Liver (tissue), 8 donors: ENCODE measurements at regions not wholly inside any gene's neighbourhood (a gene's known extent, or its start where the extent isn't known, plus 50 kb on each side); places are given as distances from the start of the nearest gene placed in this dataset.

Experiments used
- DNase-seq: peaks from one replicate; pipeline ENCODE4 v3.0.0-alpha.2; 2017; ENCODE audit warnings: low spot score
- H3K27ac ChIP-seq, 2 donors: one replicate each; pipeline ENCODE4 v1.7.0; 2013; ENCODE audit warnings: inconsistent platforms in 2 of 2, low read length in 2 of 2, control low read depth in 1 of 2, low read depth in 1 of 2, mild to moderate bottlenecking in 1 of 2
- H3K27me3 ChIP-seq, 4 donors: one replicate each; pipeline versions ENCODE4 v1.6.1 to v1.7.0; 2013; ENCODE audit warnings: low read length in 3 of 4, inconsistent platforms in 1 of 4, mild to moderate bottlenecking in 1 of 4, moderate library complexity in 1 of 4; ENCODE audit not compliant: control insufficient read depth in 4 of 4, insufficient read depth in 4 of 4
- H3K36me3 ChIP-seq, 4 donors: one replicate each; pipeline versions ENCODE4 v1.6.1 to v1.7.0; 2013; ENCODE audit warnings: low read length in 3 of 4, mild to moderate bottlenecking in 3 of 4, low read depth in 1 of 4, moderate library complexity in 1 of 4; ENCODE audit not compliant: control insufficient read depth in 4 of 4, insufficient read depth in 3 of 4
- H3K4me1 ChIP-seq, 4 donors: one replicate each; pipeline versions ENCODE4 v1.6.1 to v1.7.0; 2013; ENCODE audit warnings: low read length in 3 of 4, mild to moderate bottlenecking in 3 of 4, moderate library complexity in 1 of 4; ENCODE audit not compliant: control insufficient read depth in 4 of 4, insufficient read depth in 4 of 4
- H3K4me3 ChIP-seq, 3 donors: one replicate each; pipeline versions ENCODE4 v1.6.1 to v1.7.0; 2013; ENCODE audit warnings: low read length in 3 of 3, control low read depth in 1 of 3, low read depth in 1 of 3, mild to moderate bottlenecking in 1 of 3
- H3K9ac ChIP-seq, 2 donors: one replicate each; pipeline ENCODE4 v1.7.0; 2013; ENCODE audit warnings: low read length in 2 of 2, mild to moderate bottlenecking in 2 of 2, moderate library complexity in 2 of 2, control low read depth in 1 of 2, low read depth in 1 of 2
- H3K9me3 ChIP-seq, 4 donors: one replicate each; pipeline versions ENCODE4 v1.6.1 to v1.7.0; 2013; ENCODE audit warnings: low read length in 3 of 4; ENCODE audit not compliant: control insufficient read depth in 4 of 4
- EGR1 ChIP-seq, 2 donors: IDR thresholded peaks; 2 replicates each; pipeline ENCODE4 v1.6.1; 2016 to 2018; ENCODE audit warnings: antibody characterized with exemption in 2 of 2, low read depth in 2 of 2
- FOXA1 ChIP-seq: IDR thresholded peaks from 2 replicates; pipeline ENCODE4 v1.6.1; 2016; ENCODE audit warnings: antibody characterized with exemption
- FOXA2 ChIP-seq: IDR thresholded peaks from 2 replicates; pipeline ENCODE4 v1.6.1; 2016; ENCODE audit warnings: antibody characterized with exemption
- GABPA ChIP-seq, 2 donors: IDR thresholded peaks in 1 of 2; conservative IDR thresholded peaks in 1 of 2; 2 replicates each; pipeline ENCODE4 v1.6.1; 2016; ENCODE audit warnings: antibody characterized with exemption in 2 of 2, mild to moderate bottlenecking in 1 of 2, moderate library complexity in 1 of 2
- HNF4A ChIP-seq, 2 donors: conservative IDR thresholded peaks; 2 replicates each; pipeline ENCODE4 v1.6.1; 2016; ENCODE audit warnings: antibody characterized with exemption in 2 of 2, mild to moderate bottlenecking in 2 of 2
- JUND ChIP-seq, 2 donors: IDR thresholded peaks; 2 replicates each; pipeline ENCODE4 v1.6.1; 2016; ENCODE audit warnings: antibody characterized with exemption in 2 of 2
- NR2F2 ChIP-seq: IDR thresholded peaks from 2 replicates; pipeline ENCODE4 v1.6.1; 2016; ENCODE audit warnings: antibody characterized with exemption
- RAD21 ChIP-seq, 2 donors: IDR thresholded peaks; 2 replicates each; pipeline ENCODE4 v1.6.1; 2016; ENCODE audit warnings: antibody characterized with exemption in 2 of 2, mild to moderate bottlenecking in 2 of 2
- RXRA ChIP-seq, 2 donors: IDR thresholded peaks; 2 replicates each; pipeline ENCODE4 v1.6.1; 2017 to 2018; ENCODE audit warnings: antibody characterized with exemption in 2 of 2, mild to moderate bottlenecking in 1 of 2
- SP1 ChIP-seq: IDR thresholded peaks from 2 replicates; pipeline ENCODE4 v1.6.1; 2018; ENCODE audit warnings: antibody characterized with exemption, mild to moderate bottlenecking
- TAF1 ChIP-seq: conservative IDR thresholded peaks from 2 replicates; pipeline ENCODE4 v1.6.1; 2016; ENCODE audit warnings: antibody characterized with exemption, mild to moderate bottlenecking
- YY1 ChIP-seq: IDR thresholded peaks from 2 replicates; pipeline ENCODE4 v1.6.1; 2016; ENCODE audit warnings: antibody characterized with exemption, mild to moderate bottlenecking
- WGBS: extraction: QIAGEN DNeasy Blood & Tissue Kit; methylation state at CpG from one replicate; pipeline ENCODE4 v1.1.7; 2013; 5-methylcytosine and 5-hydroxymethylcytosine counted together
- TF ChIP-seq, protein P1 (sequence below): IDR thresholded peaks from 2 replicates; pipeline ENCODE4 v1.6.1; 2016; ENCODE audit warnings: antibody characterized with exemption
- TF ChIP-seq, protein P2 (sequence below): fragments of 150-350 bp; IDR thresholded peaks from 2 replicates; pipeline ENCODE4 v1.5.1; 2017; ENCODE audit warnings: improper control_type of control experiment, low read depth, low read length; ENCODE audit not compliant: missing input control
- TF ChIP-seq, protein P3 (sequence below): IDR thresholded peaks from 2 replicates; pipeline ENCODE4 v1.6.1; 2016; ENCODE audit warnings: antibody characterized with exemption, mild to moderate bottlenecking
- TF ChIP-seq, protein P4 (sequence below): IDR thresholded peaks from 2 replicates; pipeline ENCODE4 v1.6.1; 2016; ENCODE audit warnings: antibody characterized with exemption
- donor health status: healthy.
- donor health status: healthy.
- donor health status: healthy.
- donor health status: healthy.
- donor health status: healthy.

DNA sequence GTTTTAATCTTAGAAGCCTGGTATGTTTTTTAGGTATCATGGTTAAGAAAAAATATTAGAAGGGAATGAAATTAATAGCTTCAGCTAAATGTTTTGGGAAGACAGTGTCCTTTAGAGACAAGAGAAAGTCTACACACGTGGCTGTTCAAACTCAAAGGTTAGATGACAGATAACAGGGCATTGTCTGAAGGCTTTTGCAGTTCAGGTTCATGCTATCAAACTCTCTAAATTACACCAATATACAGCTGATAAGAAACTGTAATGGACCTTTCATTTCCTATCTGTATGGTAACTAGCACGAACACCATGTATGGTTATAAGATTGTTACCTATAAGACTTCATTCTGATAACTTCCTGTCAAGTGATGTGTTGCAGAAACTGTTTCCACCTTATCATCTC, 240.6 kb upstream of the MEF2C start:
- H3K27me3 ChIP-seq, result no peaks in the 10 kb centered on the region
- H3K27ac ChIP-seq, result no peak overlapping the region
- TF ChIP-seq, protein P1, sequence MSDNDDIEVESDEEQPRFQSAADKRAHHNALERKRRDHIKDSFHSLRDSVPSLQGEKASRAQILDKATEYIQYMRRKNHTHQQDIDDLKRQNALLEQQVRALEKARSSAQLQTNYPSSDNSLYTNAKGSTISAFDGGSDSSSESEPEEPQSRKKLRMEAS, result no peak
- no peak for TF ChIP-seq TAF1
- TF ChIP-seq, protein P2, sequence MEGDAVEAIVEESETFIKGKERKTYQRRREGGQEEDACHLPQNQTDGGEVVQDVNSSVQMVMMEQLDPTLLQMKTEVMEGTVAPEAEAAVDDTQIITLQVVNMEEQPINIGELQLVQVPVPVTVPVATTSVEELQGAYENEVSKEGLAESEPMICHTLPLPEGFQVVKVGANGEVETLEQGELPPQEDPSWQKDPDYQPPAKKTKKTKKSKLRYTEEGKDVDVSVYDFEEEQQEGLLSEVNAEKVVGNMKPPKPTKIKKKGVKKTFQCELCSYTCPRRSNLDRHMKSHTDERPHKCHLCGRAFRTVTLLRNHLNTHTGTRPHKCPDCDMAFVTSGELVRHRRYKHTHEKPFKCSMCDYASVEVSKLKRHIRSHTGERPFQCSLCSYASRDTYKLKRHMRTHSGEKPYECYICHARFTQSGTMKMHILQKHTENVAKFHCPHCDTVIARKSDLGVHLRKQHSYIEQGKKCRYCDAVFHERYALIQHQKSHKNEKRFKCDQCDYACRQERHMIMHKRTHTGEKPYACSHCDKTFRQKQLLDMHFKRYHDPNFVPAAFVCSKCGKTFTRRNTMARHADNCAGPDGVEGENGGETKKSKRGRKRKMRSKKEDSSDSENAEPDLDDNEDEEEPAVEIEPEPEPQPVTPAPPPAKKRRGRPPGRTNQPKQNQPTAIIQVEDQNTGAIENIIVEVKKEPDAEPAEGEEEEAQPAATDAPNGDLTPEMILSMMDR, result no peak
- TF ChIP-seq NR2F2, result no peak
- no peak for TF ChIP-seq HNF4A (conservative IDR thresholded peaks at IDR 0.05)
- no peak for TF ChIP-seq FOXA2
- TF ChIP-seq YY1, result no peak
- TF ChIP-seq JUND (IDR thresholded peaks at IDR 0.05), result no peak
- TF ChIP-seq RXRA (IDR thresholded peaks at IDR 0.05), result no peak
- H3K4me3 ChIP-seq, result no peak overlapping the region
- H3K9me3 ChIP-seq, result no peaks in the 10 kb centered on the region
- H3K9ac ChIP-seq, result no peak overlapping the region
- H3K36me3 ChIP-seq, result no peaks in the 10 kb centered on the region
- DNase-seq, result no peak
- H3K4me1 ChIP-seq, result no peaks in the 10 kb centered on the region
- 65% methylated on average over 2 of the region's 2 CpGs for WGBS

DNA sequence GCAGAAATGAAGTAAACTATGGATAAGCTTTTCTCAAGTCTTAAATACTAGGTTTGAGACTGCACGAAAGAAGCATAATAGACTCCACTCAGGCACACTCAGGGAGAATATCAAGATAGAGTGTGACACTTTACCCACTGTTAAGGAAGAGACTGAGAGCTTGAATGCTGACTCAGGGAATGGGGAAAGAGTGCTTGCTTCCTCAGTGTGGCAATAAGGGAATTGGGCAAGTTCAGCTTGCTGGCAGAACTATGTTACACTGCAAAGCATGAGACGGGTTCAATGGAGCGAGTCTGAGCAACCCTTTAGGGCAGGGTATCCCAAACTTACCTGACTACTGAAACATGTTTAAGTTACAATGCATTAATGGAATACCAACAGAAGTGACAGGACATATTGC, 237.7 kb upstream of the MEF2C start:
- H3K27me3 ChIP-seq, result no peaks in the 10 kb centered on the region
- DNase-seq, result no peak
- no peak overlapping the region for H3K9ac ChIP-seq
- TF ChIP-seq HNF4A (conservative IDR thresholded peaks at IDR 0.05), result peak in 1 of 2 donors; percentile 4
- TF ChIP-seq FOXA1, result no peak
- TF ChIP-seq, protein P2, result no peak
- no peak for TF ChIP-seq RAD21 (IDR thresholded peaks at IDR 0.05)
- peak in 1 of 2 donors; percentile 3 for TF ChIP-seq RXRA (IDR thresholded peaks at IDR 0.05)
- TF ChIP-seq GABPA (IDR thresholded peaks at IDR 0.05 in 1 of 2, conservative IDR thresholded peaks at IDR 0.05 in 1 of 2), result no peak
- WGBS, result 66% methylated on average over 3 of the region's 3 CpGs
- no peak overlapping the region for H3K4me3 ChIP-seq
- H3K4me1 ChIP-seq, result peaks cover 0 to 3% (median 0%) of the 10 kb centered on the region in 4 donors
- H3K27ac ChIP-seq, result no peak overlapping the region
- no peaks in the 10 kb centered on the region for H3K9me3 ChIP-seq
- no peaks in the 10 kb centered on the region for H3K36me3 ChIP-seq

GRCh38 chr5:89117124-89117644, 234.2 kb upstream of the MEF2C start:
- H3K4me1 ChIP-seq, result peaks cover 0 to 3% (median 0%) of the 10 kb centered on the region in 4 donors
- H3K27me3 ChIP-seq, result no peaks in the 10 kb centered on the region
- H3K9ac ChIP-seq, result no peak overlapping the region
- H3K27ac ChIP-seq, result no peak overlapping the region
- 13% methylated on average over 1 of the region's 1 CpG for WGBS
- no peaks in the 10 kb centered on the region for H3K36me3 ChIP-seq
- DNase-seq, result peak; percentile 41
- no peak overlapping the region for H3K4me3 ChIP-seq
- H3K9me3 ChIP-seq, result no peaks in the 10 kb centered on the region
- peak; percentile 34 for TF ChIP-seq SP1
- TF ChIP-seq TAF1, result no peak
- no peak for TF ChIP-seq FOXA2
- TF ChIP-seq, protein P2, result no peak
- TF ChIP-seq, protein P1, result no peak
- TF ChIP-seq, protein P3, sequence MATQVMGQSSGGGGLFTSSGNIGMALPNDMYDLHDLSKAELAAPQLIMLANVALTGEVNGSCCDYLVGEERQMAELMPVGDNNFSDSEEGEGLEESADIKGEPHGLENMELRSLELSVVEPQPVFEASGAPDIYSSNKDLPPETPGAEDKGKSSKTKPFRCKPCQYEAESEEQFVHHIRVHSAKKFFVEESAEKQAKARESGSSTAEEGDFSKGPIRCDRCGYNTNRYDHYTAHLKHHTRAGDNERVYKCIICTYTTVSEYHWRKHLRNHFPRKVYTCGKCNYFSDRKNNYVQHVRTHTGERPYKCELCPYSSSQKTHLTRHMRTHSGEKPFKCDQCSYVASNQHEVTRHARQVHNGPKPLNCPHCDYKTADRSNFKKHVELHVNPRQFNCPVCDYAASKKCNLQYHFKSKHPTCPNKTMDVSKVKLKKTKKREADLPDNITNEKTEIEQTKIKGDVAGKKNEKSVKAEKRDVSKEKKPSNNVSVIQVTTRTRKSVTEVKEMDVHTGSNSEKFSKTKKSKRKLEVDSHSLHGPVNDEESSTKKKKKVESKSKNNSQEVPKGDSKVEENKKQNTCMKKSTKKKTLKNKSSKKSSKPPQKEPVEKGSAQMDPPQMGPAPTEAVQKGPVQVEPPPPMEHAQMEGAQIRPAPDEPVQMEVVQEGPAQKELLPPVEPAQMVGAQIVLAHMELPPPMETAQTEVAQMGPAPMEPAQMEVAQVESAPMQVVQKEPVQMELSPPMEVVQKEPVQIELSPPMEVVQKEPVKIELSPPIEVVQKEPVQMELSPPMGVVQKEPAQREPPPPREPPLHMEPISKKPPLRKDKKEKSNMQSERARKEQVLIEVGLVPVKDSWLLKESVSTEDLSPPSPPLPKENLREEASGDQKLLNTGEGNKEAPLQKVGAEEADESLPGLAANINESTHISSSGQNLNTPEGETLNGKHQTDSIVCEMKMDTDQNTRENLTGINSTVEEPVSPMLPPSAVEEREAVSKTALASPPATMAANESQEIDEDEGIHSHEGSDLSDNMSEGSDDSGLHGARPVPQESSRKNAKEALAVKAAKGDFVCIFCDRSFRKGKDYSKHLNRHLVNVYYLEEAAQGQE, result no peak
- no peak for TF ChIP-seq JUND (IDR thresholded peaks at IDR 0.05)
- peak in 1 of 2 donors; percentile 43 for TF ChIP-seq RXRA (IDR thresholded peaks at IDR 0.05)
- TF ChIP-seq, protein P4, sequence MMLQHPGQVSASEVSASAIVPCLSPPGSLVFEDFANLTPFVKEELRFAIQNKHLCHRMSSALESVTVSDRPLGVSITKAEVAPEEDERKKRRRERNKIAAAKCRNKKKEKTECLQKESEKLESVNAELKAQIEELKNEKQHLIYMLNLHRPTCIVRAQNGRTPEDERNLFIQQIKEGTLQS, result no peak
- TF ChIP-seq EGR1 (IDR thresholded peaks at IDR 0.05; ENCODE audit: low read depth in 2 of 2), result no peak
- peak; percentile 57 to 64 for TF ChIP-seq HNF4A (conservative IDR thresholded peaks at IDR 0.05)
- no peak for TF ChIP-seq GABPA (IDR thresholded peaks at IDR 0.05 in 1 of 2, conservative IDR thresholded peaks at IDR 0.05 in 1 of 2)
